Mesenteric fat pad (tissue), 1 donor: ENCODE measurements at regions not wholly inside any gene's neighbourhood (a gene's known extent, or its start where the extent isn't known, plus 50 kb on each side); places are given as distances from the start of the nearest gene placed in this dataset.
A peak's percentile ranks its signal among the peaks of the same experiment; 100 is the strongest.

ENCODE experiments used
- DNase-seq: peaks from one replicate; pipeline ENCODE4 v3.0.0-alpha.2; 2020; ENCODE audit warnings: low spot score
- donor health status: DM: yes; HTN: yes; CAD: no.

GRCh38 chr3:72465853-72466252, 382.4 kb downstream of the SHQ1 start:
- DNase-seq, result no peak

- DNase-seq, result no peak
Measured at GRCh38 chr3:72463083-72463482, 385.2 kb downstream of the SHQ1 start.

GRCh38 chr3:72462595-72463011, 385.6 kb downstream of the SHQ1 start:
- DNase-seq, result no peak

- no peak for DNase-seq
Measured at GRCh38 chr3:72461787-72462186, 386.5 kb downstream of the SHQ1 start.

- no peak for DNase-seq
Measured at GRCh38 chr3:72460205-72461174, 387.8 kb downstream of the SHQ1 start.

GRCh38 chr3:72459588-72459987, 388.7 kb downstream of the SHQ1 start:
- DNase-seq, result no peak

- no peak for DNase-seq
Measured at GRCh38 chr3:72458375-72458774, 389.9 kb downstream of the SHQ1 start.

GRCh38 chr3:72454441-72454840, 393.8 kb downstream of the SHQ1 start:
- no peak for DNase-seq

GRCh38 chr3:72453706-72454105, 394.5 kb downstream of the SHQ1 start:
- DNase-seq, result no peak

- DNase-seq, result no peak
Measured at GRCh38 chr3:72452745-72453144, 395.5 kb downstream of the SHQ1 start.

- DNase-seq, result no peak
Measured at GRCh38 chr3:72451841-72452240, 396.4 kb downstream of the SHQ1 start.

- no peak for DNase-seq
Measured at GRCh38 chr3:72449551-72449950, 398.7 kb downstream of the SHQ1 start.

GRCh38 chr3:72448858-72449257, 399.4 kb downstream of the SHQ1 start:
- no peak for DNase-seq

- DNase-seq, result no peak
Measured at GRCh38 chr3:72448375-72448823, 399.8 kb downstream of the SHQ1 start.

- DNase-seq, result peak; percentile 99
Measured at GRCh38 chr3:72447059-72447946, 400.9 kb downstream of the SHQ1 start.

- DNase-seq, result peak; percentile 92
Measured at GRCh38 chr3:72446218-72447058, 401.8 kb downstream of the SHQ1 start, which contains the start of gene RYBP. RYBP (minus strand) TSS chr3:72446621.

GRCh38 chr3:72445827-72446217, 402.4 kb downstream of the SHQ1 start:
- no peak for DNase-seq

GRCh38 chr3:72444656-72445223, 403.5 kb downstream of the SHQ1 start:
- no peak for DNase-seq

GRCh38 chr3:72442759-72443158, 405.5 kb downstream of the SHQ1 start:
- no peak for DNase-seq

GRCh38 chr3:72441284-72441994, 406.8 kb downstream of the SHQ1 start:
- DNase-seq, result no peak
